Skeletal muscle tissue (tissue), 3 donors: ENCODE measurements at regions not wholly inside any gene's neighbourhood (a gene's known extent, or its start where the extent isn't known, plus 50 kb on each side); places are given as distances from the start of the nearest gene placed in this dataset.
"Not testable (repeated sequence)": the region's sequence is repeated elsewhere in the genome, so short reads cannot be mapped to it uniquely, and the experiment has no call there.

Experiments used
- H3K27ac ChIP-seq: one replicate; pipeline ENCODE4 v1.7.0; 2013; ENCODE audit warnings: mild to moderate bottlenecking, low read depth, low read length, inconsistent platforms
- H3K27me3 ChIP-seq, 3 donors: one replicate each; pipeline ENCODE4 v1.7.0; 2013; ENCODE audit warnings: low read length in 3 of 3; ENCODE audit not compliant: control insufficient read depth in 3 of 3, insufficient read depth in 3 of 3
- H3K36me3 ChIP-seq, 3 donors: one replicate each; pipeline ENCODE4 v1.7.0; 2013; ENCODE audit warnings: low read length in 3 of 3; ENCODE audit not compliant: control insufficient read depth in 3 of 3, insufficient read depth in 3 of 3
- H3K4me1 ChIP-seq, 3 donors: one replicate each; pipeline ENCODE4 v1.7.0; 2013; ENCODE audit warnings: low read length in 3 of 3, mild to moderate bottlenecking in 3 of 3; ENCODE audit not compliant: control insufficient read depth in 3 of 3, insufficient read depth in 3 of 3
- H3K4me3 ChIP-seq, 3 donors: one replicate each; pipeline ENCODE4 v1.7.0; 2013; ENCODE audit warnings: low read length in 3 of 3
- H3K9ac ChIP-seq, 3 donors: one replicate each; pipeline ENCODE4 v1.7.0; 2013; ENCODE audit warnings: low read length in 3 of 3, mild to moderate bottlenecking in 3 of 3, moderate library complexity in 2 of 3, low read depth in 1 of 3
- H3K9me3 ChIP-seq, 3 donors: one replicate each; pipeline ENCODE4 v1.7.0; 2013; ENCODE audit warnings: low read length in 3 of 3; ENCODE audit not compliant: control insufficient read depth in 3 of 3
- donor health status: Osteomylitis.

DNA sequence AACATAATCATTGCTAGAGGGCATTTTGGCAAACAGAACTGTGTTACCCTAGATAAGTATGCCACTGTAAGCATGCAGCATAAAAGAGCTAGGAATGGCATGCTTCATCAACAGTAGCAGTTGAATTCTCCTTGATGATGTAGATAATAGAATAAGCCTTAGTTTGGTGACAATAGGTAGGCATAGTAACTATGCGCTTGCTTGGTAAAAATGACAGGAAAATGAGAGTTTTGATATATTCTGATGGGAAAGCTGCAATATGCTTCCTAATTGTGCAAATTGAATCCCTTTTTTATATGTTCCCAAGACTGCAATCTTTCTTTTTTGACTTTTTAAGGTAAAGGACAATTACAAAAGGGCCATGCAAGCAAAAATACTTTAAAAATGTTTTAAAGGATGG is 930.9 kb upstream of the FAM98A start:
- Histone ChIP-seq H3K4me3 (no peak overlapping the region), H3K27ac (no peak overlapping the region), H3K4me1 (no peaks in the 10 kb centered on the region), H3K27me3 (no peaks in the 10 kb centered on the region), H3K9ac (no peak overlapping the region), H3K36me3 (no peaks in the 10 kb centered on the region), H3K9me3 (no peaks in the 10 kb centered on the region)

DNA sequence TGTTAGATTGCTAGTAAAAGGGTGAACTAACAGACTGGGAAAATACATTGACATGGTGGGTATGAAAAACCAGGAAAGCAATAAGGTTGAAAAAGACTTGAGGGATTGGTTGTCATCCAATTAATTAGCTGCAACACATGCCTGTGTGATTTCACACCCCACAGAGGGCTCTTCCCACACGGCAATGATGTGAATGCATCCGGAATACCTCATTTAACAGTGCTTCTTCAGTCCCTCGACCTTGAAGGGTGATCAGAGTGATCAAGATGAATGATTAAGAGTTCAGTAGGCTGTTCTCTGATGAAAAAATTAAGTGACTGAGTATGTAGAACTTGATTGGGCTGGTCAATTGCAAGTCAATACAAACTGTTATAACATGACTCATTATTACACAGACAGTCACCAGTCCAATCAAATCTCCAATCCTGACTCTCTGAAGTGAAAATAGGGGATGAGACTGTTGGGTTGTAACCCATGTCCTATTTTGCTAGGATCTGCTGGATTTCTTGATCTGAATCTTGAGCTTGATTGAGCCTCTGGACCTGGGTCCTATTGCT is 924.9 kb upstream of the FAM98A start:
- Histone ChIP-seq H3K36me3 (no peaks in the 10 kb centered on the region), H3K27me3 (no peaks in the 10 kb centered on the region), H3K27ac (no peak overlapping the region), H3K9ac (no peak overlapping the region), H3K9me3 (no peaks in the 10 kb centered on the region), H3K4me3 (no peak overlapping the region), H3K4me1 (no peaks in the 10 kb centered on the region)

DNA sequence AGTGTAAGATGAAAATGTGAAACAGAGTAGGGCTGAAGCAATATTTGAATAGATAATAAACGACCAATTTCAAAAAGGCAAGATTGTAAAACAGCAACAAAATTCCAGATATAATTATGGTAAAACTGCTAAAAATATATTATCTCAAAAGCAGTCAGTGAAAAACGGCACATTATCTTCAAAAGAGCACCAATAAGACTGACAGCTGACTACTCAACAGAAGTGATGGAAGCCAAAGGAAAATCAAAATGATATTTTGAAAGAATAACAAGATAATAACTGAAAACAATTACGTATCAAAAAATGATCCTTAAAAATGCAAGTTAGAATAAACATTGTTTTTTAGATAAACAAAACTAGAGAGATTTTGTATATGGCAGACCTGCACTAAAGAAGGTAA is 920.6 kb upstream of the FAM98A start:
- no peak overlapping the region for H3K27ac ChIP-seq
- H3K9ac ChIP-seq, result no peak overlapping the region
- H3K4me3 ChIP-seq, result no peak overlapping the region
- no peaks in the 10 kb centered on the region for H3K27me3 ChIP-seq
- H3K9me3 ChIP-seq, result no peaks in the 10 kb centered on the region
- no peaks in the 10 kb centered on the region for H3K36me3 ChIP-seq
- no peaks in the 10 kb centered on the region for H3K4me1 ChIP-seq

DNA sequence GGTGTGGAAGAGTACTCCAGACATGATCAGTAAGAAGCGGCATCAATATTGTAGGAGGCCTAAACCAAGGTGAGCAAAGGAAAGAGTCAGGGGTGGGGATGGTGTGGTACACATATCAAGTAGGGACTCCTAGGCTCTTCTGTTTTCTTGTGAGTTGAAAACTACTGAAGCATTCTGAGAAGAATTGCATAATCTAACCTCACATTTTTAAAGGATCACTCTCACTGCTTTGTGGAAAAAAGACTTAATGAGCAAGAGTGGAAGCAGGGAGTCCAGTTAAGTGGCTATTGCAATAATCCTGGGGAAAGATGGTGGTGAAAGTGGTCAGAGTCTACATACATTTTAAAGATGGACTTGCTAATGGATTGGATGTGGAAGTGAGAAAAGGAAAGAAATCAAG is 899.5 kb upstream of the FAM98A start:
- Histone ChIP-seq H3K4me1 (no peaks in the 10 kb centered on the region), H3K9ac (no peak overlapping the region), H3K36me3 (no peaks in the 10 kb centered on the region), H3K9me3 (no peaks in the 10 kb centered on the region), H3K4me3 (no peak overlapping the region), H3K27ac (no peak overlapping the region), H3K27me3 (no peaks in the 10 kb centered on the region)

DNA sequence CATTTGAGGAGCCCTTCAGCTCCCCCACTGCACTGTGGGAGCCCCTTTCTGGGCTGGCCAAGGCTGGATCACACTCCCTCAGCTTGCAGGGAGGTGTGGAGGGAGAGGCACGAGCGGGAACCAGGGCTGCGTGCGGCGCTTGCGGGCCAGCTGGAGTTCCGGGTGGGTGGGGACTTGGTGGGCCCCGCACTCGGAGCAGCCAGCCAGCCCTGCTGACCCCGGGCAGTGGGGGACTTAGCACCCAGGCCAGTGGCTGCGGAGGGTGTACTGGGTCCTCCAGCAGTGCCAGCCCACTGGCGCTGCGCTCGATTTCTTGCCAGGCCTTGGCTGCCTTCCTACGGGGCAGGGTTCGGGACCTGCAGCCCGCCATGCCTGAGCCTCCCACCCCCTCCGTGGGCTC is 895.1 kb upstream of the FAM98A start:
- H3K4me1 ChIP-seq, H3K9ac ChIP-seq, H3K9me3 ChIP-seq, H3K4me3 ChIP-seq, H3K27ac ChIP-seq, H3K27me3 ChIP-seq, H3K36me3 ChIP-seq: not testable (repeated sequence)

DNA sequence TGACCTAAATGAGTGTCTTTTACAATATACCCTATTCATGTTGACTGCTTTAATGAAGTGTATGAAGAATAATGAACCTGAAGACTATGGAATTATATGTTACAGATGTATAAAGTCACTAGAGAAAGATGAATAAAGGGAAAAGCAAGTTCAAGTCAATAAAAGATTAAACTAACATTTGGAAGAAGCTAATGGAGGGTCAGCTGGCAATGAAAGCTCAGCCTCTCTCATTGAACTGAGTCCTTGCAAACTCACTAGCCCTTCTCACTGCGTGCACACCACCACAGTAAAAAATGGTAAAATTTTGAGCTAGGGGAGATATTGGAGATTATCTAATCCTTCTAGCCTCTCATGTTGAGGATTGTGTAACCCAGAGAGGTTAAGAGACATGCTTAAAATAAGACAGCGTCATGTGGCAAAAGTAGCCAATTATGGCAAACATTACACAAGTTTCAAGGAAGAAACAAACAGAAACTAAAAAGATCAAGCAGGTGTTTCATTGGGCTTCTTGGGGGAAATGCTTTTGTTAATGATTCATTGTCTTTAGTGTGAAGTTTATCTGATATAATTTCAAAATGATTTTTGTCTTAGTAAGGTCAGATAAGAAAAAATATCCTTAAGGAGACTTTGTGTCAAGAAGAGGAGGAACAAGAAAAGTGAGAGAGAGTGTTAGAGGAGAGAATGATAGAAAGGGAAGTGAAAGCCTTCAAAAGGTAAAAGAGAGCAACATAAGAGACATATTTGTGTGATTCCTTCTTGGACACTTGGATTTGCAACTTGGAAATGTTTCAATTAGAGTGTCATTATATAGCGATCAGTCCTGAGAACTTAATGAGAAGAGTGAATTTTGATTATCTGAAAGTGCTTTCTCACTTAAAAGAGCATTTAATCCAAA is 893.7 kb upstream of the FAM98A start:
- Histone ChIP-seq H3K4me1 (no peaks in the 10 kb centered on the region), H3K4me3 (no peak overlapping the region), H3K36me3 (no peaks in the 10 kb centered on the region), H3K9me3 (no peaks in the 10 kb centered on the region), H3K27me3 (no peaks in the 10 kb centered on the region), H3K9ac (no peak overlapping the region), H3K27ac (no peak overlapping the region)

DNA sequence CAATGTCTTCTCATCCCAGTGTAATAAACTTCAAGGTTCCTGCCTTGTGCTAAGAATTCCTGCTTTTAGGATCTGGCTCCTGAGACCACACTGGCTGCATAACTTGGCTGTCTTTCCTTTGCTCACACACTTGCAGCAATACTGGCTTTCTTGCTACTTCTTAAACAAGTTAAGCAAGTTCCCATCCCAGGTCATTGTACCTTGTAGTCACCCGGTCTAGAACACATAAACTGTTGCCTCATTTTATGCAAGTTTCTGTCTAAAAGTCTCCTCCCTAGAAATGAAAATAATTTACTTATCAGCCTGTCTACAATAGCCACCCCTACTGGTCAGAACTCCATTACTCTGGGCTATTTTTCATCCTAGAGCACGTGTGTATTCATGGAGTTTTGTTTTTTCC is 887.9 kb upstream of the FAM98A start:
- no peak overlapping the region for H3K27ac ChIP-seq
- no peak overlapping the region for H3K9ac ChIP-seq
- H3K27me3 ChIP-seq, result no peaks in the 10 kb centered on the region
- H3K9me3 ChIP-seq, result no peaks in the 10 kb centered on the region
- H3K4me1 ChIP-seq, result no peaks in the 10 kb centered on the region
- H3K36me3 ChIP-seq, result no peaks in the 10 kb centered on the region
- H3K4me3 ChIP-seq, result no peak overlapping the region

DNA sequence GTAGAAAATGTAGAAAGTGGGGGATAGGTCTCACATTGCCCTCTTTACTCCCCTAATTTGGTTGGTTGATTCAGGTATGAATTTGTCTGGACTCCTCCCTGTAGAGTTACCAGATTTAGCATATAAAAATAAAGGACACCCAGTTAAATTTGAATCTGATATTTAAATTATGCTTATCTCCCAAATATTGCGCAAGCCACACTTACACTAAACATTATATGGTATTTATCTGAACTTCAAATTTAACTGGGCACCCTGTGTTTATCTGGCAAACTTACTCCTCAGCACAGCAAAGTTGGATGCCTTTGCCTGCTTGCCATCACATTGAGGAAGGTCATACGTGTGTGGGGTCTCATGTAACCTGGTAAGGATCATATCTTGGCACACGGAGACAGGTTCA is 882.4 kb upstream of the FAM98A start:
- no peaks in the 10 kb centered on the region for H3K27me3 ChIP-seq
- H3K4me3 ChIP-seq, result no peak overlapping the region

DNA sequence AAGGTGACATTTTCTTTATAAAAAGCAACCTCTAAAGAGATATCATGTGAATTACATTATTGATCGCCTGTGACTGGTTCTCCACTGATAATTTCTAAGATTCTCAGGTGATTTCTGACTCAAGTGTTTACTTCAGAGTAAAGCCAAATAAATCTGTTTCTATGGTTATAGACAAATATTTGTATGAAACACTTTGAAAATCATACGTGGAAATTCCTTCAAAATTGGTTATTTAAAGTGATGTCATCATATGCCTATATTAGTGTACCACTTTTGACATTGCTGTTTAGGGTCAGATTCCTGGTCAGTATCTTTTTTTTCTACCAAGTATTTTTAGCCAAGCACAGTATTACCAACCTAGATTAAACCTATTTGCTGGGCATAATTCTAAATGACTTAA is 881.3 kb upstream of the FAM98A start:
- H3K27ac ChIP-seq, result no peak overlapping the region
- no peak overlapping the region for H3K4me3 ChIP-seq
- H3K36me3 ChIP-seq, result no peaks in the 10 kb centered on the region
- H3K27me3 ChIP-seq, result no peaks in the 10 kb centered on the region
- no peaks in the 10 kb centered on the region for H3K4me1 ChIP-seq
- H3K9me3 ChIP-seq, result no peaks in the 10 kb centered on the region
- no peak overlapping the region for H3K9ac ChIP-seq

More for the DNA sequence above, 882.4 kb upstream of the FAM98A start:
- H3K4me1 ChIP-seq, result no peaks in the 10 kb centered on the region
- no peaks in the 10 kb centered on the region for H3K36me3 ChIP-seq
- H3K27ac ChIP-seq, result no peak overlapping the region
- H3K9ac ChIP-seq, result no peak overlapping the region
- no peaks in the 10 kb centered on the region for H3K9me3 ChIP-seq

DNA sequence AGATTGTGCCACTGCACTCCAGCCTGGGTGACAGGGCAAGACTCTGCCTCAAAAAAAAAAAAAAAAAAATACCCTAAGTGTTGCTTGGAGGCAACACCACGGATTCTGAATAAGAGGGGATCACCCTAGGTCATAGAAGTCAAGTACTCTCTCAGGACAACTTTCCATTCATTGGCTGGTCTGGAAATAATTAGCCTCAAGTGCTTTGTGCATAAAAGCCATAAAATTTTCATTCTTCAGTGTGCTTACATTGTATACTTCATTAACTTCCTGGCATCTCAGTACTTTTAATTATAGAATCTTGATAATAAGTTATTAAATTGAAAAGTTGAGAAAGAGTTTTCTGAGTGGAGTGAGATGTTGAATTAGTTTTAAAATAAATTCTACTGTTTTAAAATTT is 876.1 kb upstream of the FAM98A start:
- no peaks in the 10 kb centered on the region for H3K36me3 ChIP-seq
- no peaks in the 10 kb centered on the region for H3K4me1 ChIP-seq
- H3K27ac ChIP-seq, result no peak overlapping the region
- no peak overlapping the region for H3K4me3 ChIP-seq
- no peaks in the 10 kb centered on the region for H3K9me3 ChIP-seq
- no peak overlapping the region for H3K9ac ChIP-seq
- H3K27me3 ChIP-seq, result no peaks in the 10 kb centered on the region
